ENCODE measurements at regions not wholly inside any gene's neighbourhood (a gene's known extent, or its start where the extent isn't known, plus 50 kb on each side); places are given as distances from the start of the nearest gene placed in this dataset.

GRCh38 chr10:123529146-123529760, 136.9 kb upstream of the GPR26 start:
- TF ChIP-seq CTCF (IDR thresholded peaks at IDR 0.05): no peak
- TF ChIP-seq POLR2A (IDR thresholded peaks at IDR 0.05): no peak
